ENCODE measurements at regions not wholly inside any gene's neighbourhood (a gene's known extent, or its start where the extent isn't known, plus 50 kb on each side); places are given as distances from the start of the nearest gene placed in this dataset.

DNA sequence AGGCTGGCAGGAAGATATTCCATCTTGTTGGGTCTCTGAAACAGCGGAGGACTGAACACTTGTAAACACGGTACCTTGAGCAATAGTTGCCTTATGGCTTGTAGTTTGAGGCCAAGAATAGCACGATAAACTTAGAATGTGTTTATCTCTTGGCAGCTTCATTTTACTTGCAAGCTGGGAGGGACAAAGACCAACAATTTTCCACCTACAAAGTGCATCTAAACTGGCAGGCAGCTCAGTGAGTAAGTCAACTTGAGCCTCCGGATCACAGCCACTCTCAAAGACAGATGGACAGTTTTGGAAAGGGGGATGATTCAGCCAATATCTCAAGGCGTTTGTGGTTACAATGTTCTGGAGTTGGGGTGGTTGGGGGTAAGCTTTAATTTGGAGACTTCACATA lies 652.6 kb downstream of the CETN3 start:
- TF ChIP-seq MXI1 (IDR thresholded peaks at IDR 0.05; ENCODE audit: borderline replicate concordance, low read depth, low read length) (no peak), CHD1 (IDR thresholded peaks at IDR 0.05; ENCODE audit: low read depth, low read length) (no peak), POLR2A (IDR thresholded peaks at IDR 0.05; ENCODE audit: low read depth, low read length) (no peak), MAFK (IDR thresholded peaks at IDR 0.05; ENCODE audit: low read depth, low read length) (no peak), MAZ (IDR thresholded peaks at IDR 0.05; ENCODE audit: borderline replicate concordance, low read depth, low read length) (no peak), BHLHE40 (IDR thresholded peaks at IDR 0.05; ENCODE audit: low read depth, low read length) (no peak), RCOR1 (IDR thresholded peaks at IDR 0.05; ENCODE audit: insufficient replicate concordance, low read length) (no peak), RFX5 (IDR thresholded peaks at IDR 0.05; ENCODE audit: low read depth, low read length) (no peak)
- TF ChIP-seq, protein P1, sequence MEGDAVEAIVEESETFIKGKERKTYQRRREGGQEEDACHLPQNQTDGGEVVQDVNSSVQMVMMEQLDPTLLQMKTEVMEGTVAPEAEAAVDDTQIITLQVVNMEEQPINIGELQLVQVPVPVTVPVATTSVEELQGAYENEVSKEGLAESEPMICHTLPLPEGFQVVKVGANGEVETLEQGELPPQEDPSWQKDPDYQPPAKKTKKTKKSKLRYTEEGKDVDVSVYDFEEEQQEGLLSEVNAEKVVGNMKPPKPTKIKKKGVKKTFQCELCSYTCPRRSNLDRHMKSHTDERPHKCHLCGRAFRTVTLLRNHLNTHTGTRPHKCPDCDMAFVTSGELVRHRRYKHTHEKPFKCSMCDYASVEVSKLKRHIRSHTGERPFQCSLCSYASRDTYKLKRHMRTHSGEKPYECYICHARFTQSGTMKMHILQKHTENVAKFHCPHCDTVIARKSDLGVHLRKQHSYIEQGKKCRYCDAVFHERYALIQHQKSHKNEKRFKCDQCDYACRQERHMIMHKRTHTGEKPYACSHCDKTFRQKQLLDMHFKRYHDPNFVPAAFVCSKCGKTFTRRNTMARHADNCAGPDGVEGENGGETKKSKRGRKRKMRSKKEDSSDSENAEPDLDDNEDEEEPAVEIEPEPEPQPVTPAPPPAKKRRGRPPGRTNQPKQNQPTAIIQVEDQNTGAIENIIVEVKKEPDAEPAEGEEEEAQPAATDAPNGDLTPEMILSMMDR (conservative IDR thresholded peaks at IDR 0.05; ENCODE audit: low read depth, low read length), result no peak
- TF ChIP-seq, protein P2, sequence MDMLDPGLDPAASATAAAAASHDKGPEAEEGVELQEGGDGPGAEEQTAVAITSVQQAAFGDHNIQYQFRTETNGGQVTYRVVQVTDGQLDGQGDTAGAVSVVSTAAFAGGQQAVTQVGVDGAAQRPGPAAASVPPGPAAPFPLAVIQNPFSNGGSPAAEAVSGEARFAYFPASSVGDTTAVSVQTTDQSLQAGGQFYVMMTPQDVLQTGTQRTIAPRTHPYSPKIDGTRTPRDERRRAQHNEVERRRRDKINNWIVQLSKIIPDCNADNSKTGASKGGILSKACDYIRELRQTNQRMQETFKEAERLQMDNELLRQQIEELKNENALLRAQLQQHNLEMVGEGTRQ (IDR thresholded peaks at IDR 0.05; ENCODE audit: low read depth, low read length), result no peak
